K562 (cell line): ENCODE measurements at regions not wholly inside any gene's neighbourhood (a gene's known extent, or its start where the extent isn't known, plus 50 kb on each side); places are given as distances from the start of the nearest gene placed in this dataset.
A peak's percentile ranks its signal among the peaks of the same experiment; 100 is the strongest.

ENCODE experiments used
- ATAC-seq: fragments of 200-7000 bp; cut with Tn5 transposase; 3 replicates; pipeline ENCODE4 v1.9.1; 2020; ENCODE audit warnings: moderate library complexity
- BruUV-seq: library from RNA; stranded (reverse); fragments of 400-500 nt; replicated peaks from 2 replicates; lab custom pipeline; 2021; lab: Mats Ljungman, UMichigan
- CTCF ChIA-PET: fragments of 300-600 bp; formaldehyde crosslinking; extraction: SDS; loops from one replicate; lab custom pipeline; 2021; ENCODE audit warnings: low intra/inter-chr PET ratio; lab: Yijun Ruan, JAX
- POLR2A ChIA-PET: fragments of 300-600, 350-650 bp; sonication (Branson Sonifier 250); formaldehyde crosslinking; extraction: SDS; loops from one replicate; lab custom pipeline; 2021; ENCODE audit warnings: antibody characterized with exemption, inconsistent platforms; lab: Yijun Ruan, JAX
- DNase-seq, 4 experiments: peaks; one replicate each; pipeline versions ENCODE4 v3.0.0 to v3.0.0-alpha.2; 2011 to 2018; ENCODE audit warnings: low spot score in 3 of 4, mixed read lengths in 3 of 4; ENCODE audit errors: extremely low read depth in 1 of 4
- FAIRE-seq: peaks from 2 replicates; lab custom pipeline; 2011; peaks lifted over from hg19 to GRCh38; lab: Jason Lieb, UNC
- H2AFZ ChIP-seq: 2 replicates; pipeline ENCODE4 v1.6.0; 2011; ENCODE audit warnings: low read depth, low read length, control low read depth, inconsistent platforms
- H3K27ac ChIP-seq: fragments of 200-600 bp; 3 replicates; pipeline ENCODE4 v1.8.0; 2011; ENCODE audit warnings: low read depth, mild to moderate bottlenecking, control low read depth, inconsistent platforms, low read length, moderate library complexity, mixed read lengths; ENCODE audit errors: extremely low read depth
- H3K27me3 ChIP-seq, 2 experiments: fragments of 300-600 bp in 1 of 2; 2 replicates in 1 of 2; 3 replicates in 1 of 2; pipeline versions ENCODE4 v1.6.0 to v1.8.0; 2011; ENCODE audit warnings: inconsistent platforms in 2 of 2, low read length in 2 of 2, mild to moderate bottlenecking in 1 of 2, mixed read lengths in 1 of 2, moderate library complexity in 1 of 2; ENCODE audit not compliant: control insufficient read depth in 2 of 2, insufficient read depth in 2 of 2
- H3K36me3 ChIP-seq: fragments of 300-600 bp; 3 replicates; pipeline ENCODE4 v1.8.0; 2011; ENCODE audit warnings: mild to moderate bottlenecking, low read length, inconsistent platforms; ENCODE audit not compliant: control insufficient read depth, insufficient read depth
- H3K4me1 ChIP-seq, 2 experiments: fragments of 200-600 bp in 1 of 2; replicated peaks in 1 of 2; 2 replicates in 1 of 2; 3 replicates in 1 of 2; pipeline versions ENCODE4 v1.5.1 to v1.8.0; 2011; ENCODE audit warnings: inconsistent platforms in 2 of 2, low read length in 2 of 2, mild to moderate bottlenecking in 1 of 2, mixed read lengths in 1 of 2, moderate library complexity in 1 of 2; ENCODE audit not compliant: control insufficient read depth in 2 of 2, insufficient read depth in 2 of 2
- H3K4me2 ChIP-seq: 2 replicates; pipeline ENCODE4 v1.6.1; 2011; ENCODE audit warnings: low read length, control low read depth, inconsistent platforms, mixed read lengths; ENCODE audit not compliant: insufficient read depth
- H3K4me3 ChIP-seq: fragments of 200-600 bp; sonication (generic), shearing (Covaris generic); 2 replicates; pipeline ENCODE4 v1.5.1; 2016; ENCODE audit warnings: control low read depth, inconsistent platforms
- H3K79me2 ChIP-seq: fragments of 200-600 bp; 3 replicates; pipeline ENCODE4 v1.8.0; 2011; ENCODE audit warnings: low read length, inconsistent platforms; ENCODE audit not compliant: control insufficient read depth, insufficient read depth
- H3K9ac ChIP-seq, 2 experiments: 2 replicates each; pipeline versions ENCODE4 v1.6.0 to v1.6.1; 2011; ENCODE audit warnings: low read depth in 2 of 2, low read length in 2 of 2, control low read depth in 1 of 2, inconsistent platforms in 1 of 2, mild to moderate bottlenecking in 1 of 2, mixed read lengths in 1 of 2; ENCODE audit not compliant: insufficient read depth in 1 of 2
- H3K9me1 ChIP-seq: one replicate; pipeline ENCODE4 v1.6.0; 2011; ENCODE audit warnings: inconsistent platforms, mild to moderate bottlenecking, low read length, moderate library complexity; ENCODE audit not compliant: control insufficient read depth, insufficient read depth
- H3K9me3 ChIP-seq: replicated peaks from 2 replicates; pipeline ENCODE4 v1.5.1; 2011; ENCODE audit warnings: low read depth, low read length, inconsistent platforms; ENCODE audit not compliant: control insufficient read depth, insufficient read depth
- H4K20me1 ChIP-seq: replicated peaks from 2 replicates; pipeline ENCODE4 v1.6.1; 2011; ENCODE audit warnings: low read length, inconsistent platforms, mixed read lengths; ENCODE audit not compliant: control insufficient read depth, insufficient read depth
- ARHGAP35 ChIP-seq: fragments of 450-650 bp; IDR thresholded peaks from 2 replicates; pipeline ENCODE4 v1.6.1; 2018; ENCODE audit not compliant: partially characterized antibody
- CBFA2T2 ChIP-seq: fragments of 450-650 bp; conservative IDR thresholded peaks from 2 replicates; pipeline ENCODE4 v1.6.1; 2017; ENCODE audit warnings: mild to moderate bottlenecking
- IRF1 ChIP-seq: sonication (generic); formaldehyde crosslinking; IDR thresholded peaks from 2 replicates; pipeline ENCODE4 v1.8.0; 2022; ENCODE audit warnings: missing genetic modification reagents, mild to moderate bottlenecking, borderline replicate concordance
- NFIC ChIP-seq: fragments of 450-650 bp; IDR thresholded peaks from 2 replicates; pipeline ENCODE4 v1.6.1; 2017; ENCODE audit warnings: mild to moderate bottlenecking, inconsistent platforms
- RB1 ChIP-seq: fragments of 450-650 bp; IDR thresholded peaks from 2 replicates; pipeline ENCODE4 v1.6.1; 2017; ENCODE audit warnings: low read depth, mild to moderate bottlenecking
- SMARCA5 ChIP-seq: fragments of 450-650 bp; IDR thresholded peaks from 2 replicates; pipeline ENCODE4 v1.6.1; 2016
- SOX6 ChIP-seq: fragments of 450-650 bp; IDR thresholded peaks from 2 replicates; pipeline ENCODE4 v1.6.1; 2014; ENCODE audit warnings: mild to moderate bottlenecking
- ZNF511 ChIP-seq: sonication (generic); formaldehyde crosslinking; IDR thresholded peaks from 2 replicates; pipeline ENCODE4 v1.8.0; 2022; ENCODE audit warnings: mild to moderate bottlenecking, missing genetic modification reagents
- ZNF699 ChIP-seq: fragments of 250-450 bp; sonication (Bioruptor Pico); IDR thresholded peaks from 2 replicates; pipeline ENCODE4 v1.8.0; 2021; ENCODE audit warnings: mild to moderate bottlenecking, moderate library complexity; ENCODE audit not compliant: insufficient replicate concordance
- WGBS: fragments of 100-300 bp; shearing (Covaris generic); methylation state at CpG from one replicate; pipeline ENCODE4 v1.1.6; 2016; ENCODE audit warnings: low coverage, mixed read lengths; ENCODE audit not compliant: insufficient coverage; ENCODE audit errors: missing lambda C conversion rate; 5-methylcytosine and 5-hydroxymethylcytosine counted together
- in situ Hi-C: fragments of 300-500 bp; cut with MboI; formaldehyde crosslinking; loops from 4 replicates; pipeline ENCODE4 v1.15.0; 2018; ENCODE audit warnings: inconsistent platforms, mixed read lengths
- intact Hi-C: fragments of 100-400 bp; cut with micrococcal nuclease; formaldehyde crosslinking; loops from 2 replicates; pipeline ENCODE4 v1.14.2; 2022
- TF ChIP-seq, protein P1 (sequence below), 2 experiments: fragments of 450-650 bp in 1 of 2; sonication (generic) in 1 of 2; formaldehyde crosslinking in 1 of 2; IDR thresholded peaks in 1 of 2; conservative IDR thresholded peaks in 1 of 2; 2 replicates each; pipeline versions ENCODE4 v1.6.1 to v1.8.1; 2016 to 2023; ENCODE audit warnings: mild to moderate bottlenecking in 2 of 2, moderate library complexity in 2 of 2, inconsistent platforms in 1 of 2, missing genetic modification reagents in 1 of 2

DNA sequence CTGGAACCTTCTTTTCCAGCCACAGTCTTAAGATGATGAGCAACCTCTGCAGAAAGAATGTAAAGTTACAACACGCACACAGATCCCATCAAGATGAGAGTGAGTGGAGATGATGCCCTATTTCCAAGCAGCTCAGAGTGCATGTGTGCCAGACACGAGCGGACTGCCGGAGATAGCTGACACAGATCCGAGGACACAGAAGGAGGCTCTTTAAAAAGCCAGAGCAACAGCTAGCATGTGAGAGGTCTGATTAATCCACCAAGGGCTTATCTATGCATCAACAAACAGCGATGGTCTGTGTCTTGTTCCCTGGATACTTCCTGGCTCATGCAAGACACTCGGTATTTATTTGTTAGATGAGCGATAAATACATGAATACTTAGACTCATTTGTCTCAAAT is 128.6 kb upstream of the DLG1 start (continued):
- TF ChIP-seq SOX6, result peak; percentile 56; the same call in 1 of the 2 replicates
- peak; percentile 32; the same call in 1 of the 2 replicates for TF ChIP-seq CBFA2T2
- TF ChIP-seq RB1, result no peak

DNA sequence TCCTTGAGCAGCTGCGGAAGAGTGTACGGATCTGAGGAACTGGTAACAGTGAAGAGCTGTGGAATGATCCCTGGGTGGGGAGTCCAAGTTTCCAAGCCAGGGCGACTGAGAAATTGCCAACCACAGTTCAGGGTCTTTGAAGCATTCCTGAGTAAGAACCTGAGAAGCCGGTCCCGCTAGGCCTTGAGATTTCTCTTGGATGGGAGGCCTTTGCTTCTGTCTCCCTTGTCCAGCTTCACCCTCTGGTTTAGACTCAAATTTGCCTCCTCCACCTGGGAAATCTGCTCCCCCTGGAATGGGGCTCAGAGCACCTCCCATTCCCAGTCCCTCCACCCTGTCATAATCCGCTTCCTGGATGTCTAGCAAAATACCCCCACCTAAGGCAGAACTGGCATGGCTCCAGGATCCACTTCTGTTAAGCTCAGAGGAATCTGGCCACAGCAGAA is 127.7 kb upstream of the DLG1 start:
- Histone ChIP-seq H3K36me3 (no peaks in the 10 kb centered on the region), H3K9me1 (no peaks in the 10 kb centered on the region), H3K4me2 (no peak overlapping the region), H3K27ac (no peak overlapping the region), H2AFZ (no peak overlapping the region), H3K4me3 (no peak overlapping the region), H4K20me1 (no peaks in the 10 kb centered on the region), H3K79me2 (no peaks in the 10 kb centered on the region), H3K9me3 (no peaks in the 10 kb centered on the region), H3K27me3 (peaks cover 20 to 59% of the 10 kb centered on the region in 2 experiments), H3K9ac (no peak overlapping the region), H3K4me1 (peaks cover 4 to 15% of the 10 kb centered on the region in 2 experiments; a peak in 4 of 5 replicates)
- FAIRE-seq (no peak), ATAC-seq (no peak), DNase-seq (no peak)
- ChIA-PET POLR2A (interaction anchor here (0.9 to 1.2 kb wide), 3 partner anchors 9 to 18 kb away, joined by 4 to 5 read pairs (median 4); no protein-coding TSS in a partner anchor), CTCF (interaction anchor here (0.6 kb wide), 1 partner anchor 9 kb away, joined by 4 read pairs; no protein-coding TSS in a partner anchor)
- BruUV-seq, result no TSS peak
- 67% methylated on average over 6 of the region's 6 CpGs for WGBS
- TF ChIP-seq ZNF511 (CRISPR knock-in tag) (no peak), ARHGAP35 (no peak), ZNF699 (CRISPR knock-in tag) (no peak), NFIC (peak; percentile 49), SMARCA5 (no peak), IRF1 (CRISPR knock-in tag) (no peak)
- TF ChIP-seq, protein P1, sequence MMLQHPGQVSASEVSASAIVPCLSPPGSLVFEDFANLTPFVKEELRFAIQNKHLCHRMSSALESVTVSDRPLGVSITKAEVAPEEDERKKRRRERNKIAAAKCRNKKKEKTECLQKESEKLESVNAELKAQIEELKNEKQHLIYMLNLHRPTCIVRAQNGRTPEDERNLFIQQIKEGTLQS (IDR thresholded peaks at IDR 0.05), result no peak
- TF ChIP-seq, protein P1 (CRISPR knock-in tag; conservative IDR thresholded peaks at IDR 0.05), result no peak
- intact Hi-C loops, result no loop called here
- in situ Hi-C loops, result no loop called here
